CMK (cell line): ENCODE measurements at regions not wholly inside any gene's neighbourhood (a gene's known extent, or its start where the extent isn't known, plus 50 kb on each side); places are given as distances from the start of the nearest gene placed in this dataset.

ENCODE experiments used
- DNase-seq: peaks from one replicate; pipeline ENCODE4 v3.0.0-alpha.2; 2010; ENCODE audit warnings: low read depth

DNA sequence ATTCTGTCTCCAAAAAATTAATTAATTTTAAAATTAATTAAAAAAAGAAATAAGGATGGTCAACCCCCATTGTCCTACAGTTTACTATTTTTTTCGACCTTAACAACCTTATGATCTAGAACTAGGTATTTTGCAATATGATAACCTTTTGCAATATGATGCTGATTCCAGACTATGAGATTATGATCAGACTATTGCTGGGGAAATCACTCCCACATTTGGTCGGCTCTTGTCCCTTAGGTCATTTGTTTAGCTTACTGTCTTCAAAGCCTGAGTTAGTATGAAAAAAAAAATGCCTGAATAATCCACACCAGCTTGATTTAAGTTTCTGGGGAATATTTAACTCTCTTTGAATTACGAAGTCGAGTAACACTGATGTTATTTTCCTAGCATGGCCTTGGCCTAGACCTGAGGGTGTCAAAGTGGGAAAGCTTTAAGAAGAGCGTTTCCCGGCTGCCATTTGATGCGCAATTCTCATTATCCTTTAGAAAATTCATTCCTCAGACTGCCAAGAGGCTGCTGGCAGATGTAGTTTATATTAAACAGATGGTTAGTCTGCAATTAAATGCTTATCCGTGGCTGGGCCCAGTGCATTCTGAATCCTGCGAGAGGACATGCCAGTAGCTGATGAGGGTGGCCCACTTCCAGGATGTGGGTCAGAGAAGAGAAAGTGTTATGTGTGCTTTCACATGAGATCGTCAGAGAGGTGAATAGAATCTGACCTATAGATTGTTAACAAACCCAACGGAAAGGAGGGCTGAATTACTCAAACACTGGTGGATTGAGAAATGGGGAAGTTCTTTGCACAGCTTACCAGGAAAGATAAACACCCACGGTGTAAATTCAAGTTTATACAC lies 496.0 kb upstream of the THBS1 start:
- DNase-seq: no peak

DNA sequence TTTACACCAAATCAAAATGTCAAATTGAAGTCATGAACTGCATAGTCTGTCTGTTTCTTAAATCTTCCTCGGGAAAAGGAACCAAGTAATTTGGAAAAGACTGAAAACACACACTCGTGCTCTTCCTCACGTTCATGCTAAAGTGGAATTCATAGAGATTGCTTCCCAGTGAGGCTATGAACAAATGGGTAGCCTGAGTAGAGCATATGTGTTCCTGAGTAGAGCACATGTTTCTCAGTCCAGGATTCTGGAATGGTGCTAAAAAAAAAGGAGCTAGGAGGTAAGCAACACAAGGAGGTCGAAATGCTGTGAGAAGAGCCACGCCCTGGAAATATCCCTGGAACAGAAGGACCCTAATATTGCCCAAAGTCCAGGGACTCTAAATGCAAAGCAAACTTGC lies 494.2 kb upstream of the THBS1 start:
- no peak for DNase-seq

DNA sequence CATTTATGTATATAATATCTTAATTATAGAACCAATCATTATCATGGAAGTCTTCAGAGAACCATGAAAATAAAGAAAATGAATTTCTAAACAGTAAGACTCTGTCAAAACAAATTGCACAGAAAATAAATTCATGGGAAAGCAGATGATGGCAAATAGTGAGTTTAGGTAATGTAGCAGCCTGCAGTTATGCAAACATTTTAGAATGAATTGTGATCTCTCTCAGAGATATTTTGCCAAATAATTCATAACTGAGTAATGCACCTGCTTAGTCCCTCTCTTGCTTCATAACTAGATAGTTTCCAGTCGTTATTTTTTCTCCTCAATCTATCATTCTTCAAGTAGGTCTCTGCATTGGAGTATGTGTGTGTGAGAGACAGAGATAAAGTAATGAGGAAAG lies 492.7 kb upstream of the THBS1 start:
- no peak for DNase-seq

DNA sequence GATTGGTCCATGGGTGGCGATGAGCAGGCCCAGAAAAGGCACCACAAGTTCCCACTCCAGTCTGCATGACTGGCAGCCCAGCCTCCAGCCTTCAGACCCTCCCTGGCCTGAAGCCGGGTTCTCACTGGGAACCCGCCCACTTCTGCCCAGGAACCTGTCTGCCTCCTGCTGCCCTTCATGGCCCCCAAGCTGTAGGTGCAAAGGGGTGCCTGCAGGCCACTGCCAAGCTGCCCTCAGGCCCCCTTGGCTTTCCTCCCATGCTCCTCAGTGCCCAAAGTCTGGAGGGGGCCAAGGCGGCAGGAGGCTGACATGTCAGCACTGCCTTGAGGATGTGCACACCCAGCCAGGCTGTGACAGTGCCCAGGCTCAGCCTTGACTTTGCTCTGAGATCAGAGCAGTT lies 488.5 kb upstream of the THBS1 start:
- DNase-seq: no peak

DNA sequence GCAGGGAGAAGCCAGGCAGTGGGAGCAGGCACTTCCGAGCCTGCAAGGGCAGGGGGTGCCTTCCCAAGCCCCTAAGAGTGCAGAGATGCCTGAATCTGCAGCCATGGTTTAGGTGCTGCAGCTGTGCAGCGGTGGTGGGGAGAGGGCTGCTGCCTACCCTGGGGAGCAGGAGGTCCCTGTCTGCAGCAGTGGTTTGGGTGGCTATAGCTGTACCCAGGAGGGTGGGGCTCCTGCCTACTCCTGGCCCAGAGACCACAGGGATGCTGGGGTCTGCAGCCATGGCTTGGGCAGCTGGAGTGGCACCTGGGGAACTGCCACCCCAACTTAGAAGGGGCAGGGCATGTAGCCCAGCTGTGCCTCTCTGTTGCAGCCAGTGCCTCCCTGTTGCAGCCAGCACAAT lies 488.1 kb upstream of the THBS1 start:
- no peak for DNase-seq

DNA sequence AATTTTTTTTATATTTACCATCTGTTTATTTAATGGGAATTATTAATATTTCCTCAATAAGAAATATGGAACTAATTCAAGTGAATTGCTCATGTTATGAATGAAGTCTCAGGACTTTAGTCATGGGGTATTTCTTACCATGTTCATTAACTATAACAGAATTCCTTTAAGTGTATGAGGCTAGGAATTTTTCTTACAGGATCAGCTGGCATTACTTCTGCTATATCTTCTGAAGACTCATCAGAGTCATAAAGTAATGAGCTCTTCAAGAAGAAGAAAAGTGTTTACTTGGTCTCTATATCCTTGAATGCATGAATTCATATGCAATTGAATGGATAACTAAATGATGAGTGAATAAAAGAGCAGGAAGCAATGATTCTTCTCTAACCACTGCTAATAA lies 486.8 kb upstream of the THBS1 start:
- no peak for DNase-seq

DNA sequence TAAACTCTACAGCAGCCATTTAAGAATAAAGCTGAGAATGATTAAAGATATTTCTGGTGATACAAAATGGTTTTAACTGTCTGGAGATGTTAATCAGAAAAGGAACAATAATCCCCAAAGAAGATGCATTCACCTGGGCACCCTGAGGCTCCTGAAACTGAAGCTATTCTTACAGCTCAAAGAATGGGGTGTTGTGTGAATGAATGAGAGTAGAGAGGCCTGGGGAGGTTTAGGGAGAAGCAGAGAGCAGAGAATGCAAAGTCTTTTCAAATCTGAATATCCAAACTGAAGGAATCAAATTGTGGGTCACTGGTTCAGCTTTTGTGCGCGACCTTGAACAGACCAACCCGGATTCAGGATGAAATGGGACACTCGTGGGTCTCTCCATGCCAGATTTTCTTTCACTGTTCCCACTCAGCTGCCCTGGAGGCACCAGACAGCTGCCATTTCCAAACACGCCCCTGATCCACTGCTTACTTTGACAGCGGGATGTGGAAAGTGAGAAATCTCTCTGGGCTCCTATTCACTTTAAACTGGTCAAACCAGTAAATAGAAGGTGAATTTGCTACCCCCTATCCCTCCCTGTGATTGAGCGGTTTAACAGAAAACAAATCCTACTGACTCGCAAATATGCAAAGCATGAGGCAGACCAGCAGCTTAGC lies 485.5 kb upstream of the THBS1 start:
- no peak for DNase-seq

DNA sequence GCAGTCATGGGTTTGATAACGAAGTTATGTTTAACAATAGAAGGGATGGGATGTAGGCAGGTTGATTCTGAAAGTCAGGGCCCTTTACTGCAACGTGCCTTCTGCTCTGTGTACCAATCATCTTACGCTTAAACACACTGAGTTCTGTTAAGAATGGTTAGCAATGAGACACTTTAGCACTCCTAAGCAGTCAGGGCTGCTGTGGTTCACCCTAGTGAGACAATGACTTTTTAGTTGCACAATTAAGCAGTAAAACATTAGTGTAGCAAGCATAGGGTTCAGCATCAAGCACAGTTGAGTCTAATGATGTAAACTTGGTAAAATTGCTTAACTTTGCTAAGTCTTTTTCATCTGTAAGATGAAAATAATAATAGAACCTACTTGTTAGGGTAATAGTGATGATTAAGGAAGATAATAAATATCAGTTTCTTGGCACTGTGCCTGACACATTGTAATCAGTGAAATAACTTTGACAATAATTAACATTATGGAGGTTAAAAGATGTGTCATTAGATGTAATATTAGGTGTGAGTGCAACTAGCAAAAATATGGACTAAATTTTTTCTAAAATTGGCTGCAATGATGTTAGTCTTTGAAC lies 484.2 kb upstream of the THBS1 start:
- no peak for DNase-seq

DNA sequence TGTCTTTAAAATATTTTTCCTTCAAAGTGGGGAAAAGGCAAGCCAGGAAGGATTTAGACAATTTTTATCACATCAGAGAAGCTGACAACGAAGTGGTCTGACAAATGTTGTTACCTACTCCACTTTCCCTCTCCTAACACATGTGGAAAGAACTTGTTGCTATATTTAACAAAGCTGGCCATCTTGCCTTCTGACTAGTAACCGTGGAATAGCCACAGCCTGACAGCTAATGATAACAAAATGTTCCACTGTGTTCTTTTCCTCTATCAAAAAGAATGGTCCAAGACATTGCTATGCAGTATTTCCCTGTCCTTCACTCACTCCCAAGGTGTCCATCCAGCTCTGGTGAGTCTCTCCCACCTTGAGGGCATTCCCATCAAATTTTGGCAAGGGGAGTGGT lies 481.4 kb upstream of the THBS1 start:
- no peak for DNase-seq

DNA sequence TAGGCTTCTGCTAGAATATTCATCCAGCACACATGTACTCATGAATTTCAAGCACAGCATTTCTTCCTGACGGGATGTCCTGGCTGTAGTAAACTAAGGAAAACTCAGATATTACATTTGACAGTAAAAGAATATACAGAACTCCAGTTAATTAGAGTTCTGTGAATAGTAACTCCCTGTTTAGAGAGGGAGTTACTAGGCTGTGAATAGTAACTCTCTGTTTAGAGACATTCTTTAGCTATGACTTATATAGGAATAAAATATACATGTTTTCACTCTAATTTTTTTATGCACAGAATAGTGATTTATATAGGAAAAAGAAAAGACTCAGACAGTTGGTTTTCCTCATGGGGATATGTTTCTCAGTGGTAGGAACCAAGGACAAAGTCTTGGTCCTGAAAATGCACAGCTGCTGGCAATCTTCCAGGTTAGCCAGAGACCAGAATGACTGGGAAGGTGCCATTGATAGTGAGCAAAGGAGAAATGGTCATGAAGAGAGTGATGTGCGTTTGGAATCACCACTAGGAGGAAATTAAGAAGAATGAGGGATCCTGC lies 480.7 kb upstream of the THBS1 start:
- DNase-seq: no peak

DNA sequence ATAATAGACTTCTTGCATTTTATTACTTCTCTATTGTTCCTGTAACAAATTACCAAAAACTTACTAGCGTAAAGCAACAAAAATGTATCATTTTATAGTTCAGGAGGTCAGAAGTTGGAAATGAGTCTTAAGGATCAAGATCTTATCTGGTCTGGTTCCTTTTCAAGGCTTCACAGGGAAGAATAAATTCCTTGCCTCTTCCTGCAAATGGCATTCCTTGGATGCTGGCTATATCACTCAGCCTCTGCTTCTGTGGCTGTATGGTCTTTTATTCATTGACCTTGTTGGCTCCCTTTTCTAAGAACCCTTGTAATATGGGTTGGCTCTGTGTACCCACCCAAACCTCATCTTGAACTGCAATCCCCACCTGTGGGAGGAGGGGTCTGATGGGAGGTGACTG lies 478.4 kb upstream of the THBS1 start:
- DNase-seq: no peak

DNA sequence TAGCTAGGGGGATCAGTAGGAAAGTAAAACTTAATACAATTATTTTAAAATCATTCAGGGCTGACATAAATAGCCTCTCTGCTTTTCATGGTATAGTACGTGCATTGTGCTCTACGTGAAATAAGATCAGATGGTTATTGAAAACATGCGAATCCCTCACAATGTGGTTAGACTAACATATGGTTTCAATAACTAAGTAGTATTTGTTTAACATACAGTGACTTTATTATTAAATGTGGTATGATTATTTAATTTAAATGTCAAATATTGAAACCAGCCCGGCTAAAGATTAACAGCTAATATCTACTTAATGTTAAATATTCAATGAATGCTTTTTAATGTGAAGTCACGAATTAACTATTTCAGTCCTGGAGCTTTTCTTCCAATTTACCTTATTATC lies 473.9 kb upstream of the THBS1 start:
- no peak for DNase-seq

DNA sequence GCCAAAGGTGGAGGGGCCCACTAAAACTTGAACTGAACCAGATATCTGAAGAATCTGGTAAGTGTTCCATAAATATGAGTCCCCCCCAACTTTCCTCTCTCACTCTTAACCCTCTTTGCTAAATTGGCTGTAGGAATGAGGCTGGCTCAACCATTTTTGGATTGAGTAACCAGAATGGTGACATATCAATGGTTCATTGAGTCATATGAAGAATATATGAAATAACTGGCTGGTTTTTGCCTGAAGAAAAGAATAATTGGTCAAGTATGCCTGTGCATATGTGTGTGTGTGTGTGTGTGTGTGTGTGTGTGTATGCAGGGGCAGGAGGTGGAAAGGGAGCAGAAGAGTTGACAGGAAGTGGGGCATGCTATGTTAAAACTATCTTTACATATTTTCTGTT lies 472.9 kb upstream of the THBS1 start:
- no peak for DNase-seq

DNA sequence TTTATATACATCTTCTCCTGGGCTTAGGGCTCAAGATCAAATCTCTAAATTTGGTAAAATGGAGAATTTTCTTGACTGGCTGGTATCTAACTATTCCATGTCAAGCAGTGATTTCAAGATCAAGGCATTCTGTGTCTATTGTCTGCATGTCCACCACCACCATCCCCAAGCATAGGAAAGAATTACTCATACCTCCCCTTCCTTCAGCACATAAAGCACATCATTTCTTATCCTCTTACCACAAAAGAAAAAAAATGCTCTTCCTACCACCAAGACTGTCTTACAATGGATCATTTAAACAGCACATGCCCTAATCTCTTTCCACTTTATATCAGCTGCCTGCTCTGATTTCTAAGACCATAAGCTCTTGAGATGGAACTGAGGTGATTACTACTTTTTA lies 470.5 kb upstream of the THBS1 start:
- DNase-seq: no peak

DNA sequence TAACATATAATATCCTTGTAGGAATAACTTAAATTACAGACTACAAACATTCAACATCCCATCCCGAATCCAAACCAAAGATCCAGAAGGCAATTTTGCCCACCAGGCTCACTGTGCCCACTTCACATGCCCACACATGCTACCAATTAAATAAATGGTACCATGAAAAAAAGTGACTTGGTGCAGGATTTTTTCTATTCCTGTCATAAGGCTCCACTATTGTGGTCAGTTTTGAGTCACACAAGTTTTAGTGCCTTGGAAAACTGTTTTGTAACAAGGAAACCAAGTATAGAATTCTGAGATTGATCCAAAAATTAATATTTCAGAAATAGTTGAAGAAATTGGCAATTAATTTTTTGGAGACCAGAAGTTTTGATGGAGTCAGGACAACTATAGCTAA lies 470.1 kb upstream of the THBS1 start:
- DNase-seq: no peak

DNA sequence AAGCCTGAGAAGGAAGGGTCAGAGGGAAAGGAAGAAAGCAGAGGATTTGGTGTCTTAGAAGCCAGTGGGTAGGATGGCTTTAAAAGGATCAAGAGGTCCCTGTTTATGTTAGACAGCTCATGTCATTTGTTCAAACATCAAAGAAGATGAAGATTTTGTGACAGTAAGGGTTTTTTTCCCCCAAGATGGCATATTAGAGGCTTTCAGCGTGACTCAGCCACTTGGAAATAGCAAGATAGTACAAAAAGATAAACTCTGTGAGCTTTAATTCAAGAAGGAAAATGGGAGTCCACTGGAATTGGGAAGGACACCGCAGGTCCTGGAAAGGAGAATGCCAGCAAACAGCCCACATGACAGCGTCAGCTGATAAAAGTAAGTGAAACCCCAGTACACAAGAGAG lies 467.1 kb upstream of the THBS1 start:
- DNase-seq: no peak

DNA sequence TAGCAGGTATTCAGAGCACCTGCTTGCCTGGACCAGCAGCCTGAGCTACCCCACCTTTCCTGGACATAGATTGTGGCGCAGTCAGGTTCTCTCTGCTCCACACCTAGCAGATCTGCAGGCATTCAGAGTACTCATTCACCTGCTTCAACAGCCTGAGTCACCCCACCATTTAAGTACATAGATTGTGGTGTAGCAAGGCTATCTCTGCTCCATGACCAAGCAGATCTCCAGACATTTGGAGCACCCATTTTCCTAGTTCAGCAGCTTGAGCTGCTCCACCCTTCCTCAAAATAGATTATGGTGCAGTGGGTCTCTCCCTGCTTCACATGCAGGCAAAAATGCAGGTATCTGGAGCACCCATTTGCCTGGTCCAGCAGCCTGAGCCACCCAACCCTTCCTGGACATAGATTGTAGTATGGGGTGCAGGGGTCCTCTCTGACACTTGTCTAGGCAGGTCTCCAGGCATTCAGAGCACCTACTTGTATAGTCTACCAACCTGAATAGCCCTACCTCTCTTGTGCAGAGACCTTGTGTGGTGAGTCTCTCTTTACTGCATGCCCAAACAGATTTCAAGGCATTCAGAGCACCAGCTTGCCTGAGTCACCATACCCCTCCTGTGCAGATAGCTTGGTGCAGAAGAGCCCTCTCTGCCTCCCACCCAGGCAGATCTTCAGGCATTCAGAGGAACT lies 466.0 kb upstream of the THBS1 start:
- DNase-seq: no peak

DNA sequence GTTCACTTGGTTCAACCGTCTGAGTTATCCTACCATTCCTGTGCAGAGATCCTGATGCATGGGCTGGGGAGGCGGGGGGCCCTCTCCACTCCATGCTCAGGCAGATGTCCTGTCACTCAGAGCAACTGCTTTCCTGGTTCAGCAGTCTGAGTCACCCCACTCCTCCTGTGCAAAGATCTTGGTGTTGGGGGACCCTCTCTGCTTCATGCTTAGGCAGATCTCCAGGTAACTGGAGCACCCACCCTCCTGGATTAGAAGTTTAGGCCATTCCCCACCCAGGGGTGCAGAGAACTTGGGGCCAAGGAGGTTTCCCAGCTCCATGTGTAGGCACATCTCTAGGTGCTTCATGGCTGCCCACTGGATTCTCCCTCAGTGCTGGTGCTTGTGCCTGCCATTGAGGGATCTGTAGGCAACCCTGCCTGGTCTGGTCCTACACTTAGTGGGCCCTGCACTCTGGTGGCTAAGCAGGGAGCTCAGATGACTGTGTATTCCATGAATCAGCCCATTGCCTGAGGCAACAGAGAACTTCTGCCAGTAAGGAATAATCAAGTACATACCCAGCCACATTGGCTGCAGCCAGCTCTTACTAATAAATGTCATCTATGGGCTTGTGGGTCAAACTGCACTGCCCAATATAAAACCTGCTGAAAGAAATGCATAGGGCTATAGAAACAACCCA lies 465.4 kb upstream of the THBS1 start:
- no peak for DNase-seq

DNA sequence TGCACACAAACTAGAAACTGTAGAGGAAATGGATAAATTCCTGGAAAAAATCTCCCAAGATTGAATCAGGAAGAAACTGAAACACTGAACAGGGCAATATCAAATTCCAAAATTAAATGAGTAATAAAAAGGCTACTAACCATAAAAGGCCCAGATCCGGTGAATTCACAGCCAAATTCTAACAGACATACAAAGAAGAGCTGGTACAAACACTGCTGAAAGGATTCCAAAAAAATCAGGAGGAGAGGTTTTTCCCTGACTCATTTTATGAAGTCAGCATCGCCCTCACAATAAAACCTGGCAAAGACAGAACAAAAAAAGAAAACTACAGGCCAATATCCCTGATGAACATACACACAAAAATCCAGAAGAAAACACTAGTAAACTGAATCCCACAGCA lies 462.4 kb upstream of the THBS1 start:
- DNase-seq: no peak

DNA sequence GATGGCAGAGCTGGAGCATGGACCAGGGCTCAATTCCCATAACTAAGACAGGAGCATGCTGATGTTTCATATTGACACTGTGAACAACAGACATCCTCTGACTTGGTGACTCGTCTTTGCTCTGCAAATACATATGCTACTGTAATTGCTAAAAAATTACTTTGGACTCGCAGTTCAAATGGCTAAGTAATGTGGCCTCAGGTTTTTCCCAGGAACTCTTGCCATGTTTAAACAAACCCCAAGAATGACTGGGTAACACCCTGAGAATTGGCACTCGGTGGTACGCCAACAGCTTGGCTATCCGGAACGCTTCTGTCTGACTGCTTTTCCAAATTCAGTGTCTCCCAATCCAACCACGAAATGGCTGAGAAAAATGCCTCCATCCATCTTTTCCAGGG lies 456.7 kb upstream of the THBS1 start:
- DNase-seq: no peak

DNA sequence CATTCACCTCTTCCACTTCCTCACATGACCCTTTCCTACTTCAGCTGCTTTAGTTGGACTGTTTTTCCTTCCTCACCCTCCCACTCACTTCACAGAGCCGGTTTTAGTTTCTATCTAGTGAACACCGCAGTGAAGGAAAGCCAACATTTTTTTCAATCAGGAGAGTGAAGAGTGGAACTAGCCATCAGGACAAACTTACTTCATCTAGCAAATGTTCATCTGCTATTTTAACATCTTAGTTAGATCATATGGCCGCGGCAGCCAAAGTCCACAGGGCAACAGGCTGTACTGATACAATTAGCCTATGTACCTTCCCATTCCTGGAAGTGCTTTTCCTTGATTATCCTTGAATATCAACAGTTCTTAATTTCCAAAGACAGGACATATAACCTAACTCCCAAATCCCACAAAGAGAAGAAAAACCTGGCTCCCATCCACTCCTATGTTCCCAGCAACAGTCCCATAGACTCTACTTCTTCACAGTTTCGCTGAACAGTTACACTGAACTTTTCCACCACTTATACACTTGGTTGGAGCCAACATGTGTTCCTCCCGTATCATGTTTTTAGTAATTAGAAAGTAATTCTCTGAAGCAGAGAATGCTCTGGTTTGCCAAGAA lies 456.2 kb upstream of the THBS1 start:
- DNase-seq: no peak

DNA sequence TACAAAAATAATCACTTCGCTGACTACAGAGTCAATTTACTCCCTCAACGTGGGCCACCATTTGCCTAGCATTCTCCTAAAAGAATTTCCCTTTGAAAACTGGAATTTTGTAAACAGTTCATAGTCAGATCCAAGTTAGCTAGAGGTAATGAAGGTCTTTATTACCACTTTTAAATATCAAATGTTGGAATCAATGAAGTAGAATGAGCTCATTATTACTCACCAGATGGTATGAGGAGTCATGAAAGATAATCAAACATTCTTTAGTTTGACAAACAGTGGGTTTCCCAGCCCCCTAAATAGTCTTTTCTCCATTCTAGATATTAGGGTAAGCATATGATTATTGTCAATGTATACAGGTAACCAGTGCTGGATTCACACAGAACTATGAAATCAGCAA lies 455.7 kb upstream of the THBS1 start:
- no peak for DNase-seq
